ENCODE measurements at regions not wholly inside any gene's neighbourhood (a gene's known extent, or its start where the extent isn't known, plus 50 kb on each side); places are given as distances from the start of the nearest gene placed in this dataset.

- Histone ChIP-seq H3K4me1 (ENCODE audit: control insufficient read depth, low read depth, low read length) (peaks cover 4% of the 10 kb centered on the region), H2BK5ac (ENCODE audit: low read length) (no peak overlapping the region), H4K5ac (ENCODE audit: low read length) (no peak overlapping the region), H3K56ac (ENCODE audit: low read length) (no peak overlapping the region), H3K27ac (ENCODE audit: low read depth, low read length) (no peak overlapping the region), H2BK120ac (ENCODE audit: low read depth, low read length) (no peak overlapping the region), H3K4ac (ENCODE audit: low read depth, low read length) (no peak overlapping the region), H2BK15ac (replicated peaks; ENCODE audit: low read depth) (no peak overlapping the region), H3K4me2 (ENCODE audit: low read length) (no peak overlapping the region), H2AK5ac (ENCODE audit: low read length) (no peak overlapping the region), H3K36me3 (ENCODE audit: control insufficient read depth, insufficient read depth, low read length) (no peaks in the 10 kb centered on the region), H3K79me2 (ENCODE audit: control insufficient read depth, insufficient read depth, low read length) (no peaks in the 10 kb centered on the region), H3K4me3 (ENCODE audit: low read length) (no peak overlapping the region), H3K18ac (ENCODE audit: low read length) (no peak overlapping the region), H3K9ac (ENCODE audit: low read length) (no peak overlapping the region), H4K8ac (ENCODE audit: low read depth, low read length) (no peak overlapping the region), H3K23ac (ENCODE audit: low read length) (no peak overlapping the region), H3K27me3 (ENCODE audit: insufficient read depth, low read length, poor library complexity) (no peaks in the 10 kb centered on the region), H3K79me1 (ENCODE audit: low read length) (no peaks in the 10 kb centered on the region)
- no peak for DNase-seq
- 100% methylated on average over 2 of the region's 6 CpGs for WGBS (ENCODE audit: extremely low coverage, insufficient coverage, low lambda C conversion rate)
Measured at GRCh38 chr2:12436483-12436882, 280.3 kb upstream of the TRIB2 start.

GRCh38 chr2:12436935-12437561 is 279.7 kb upstream of the TRIB2 start:
- Histone ChIP-seq H3K18ac (ENCODE audit: low read length) (no peak overlapping the region), H3K4me2 (ENCODE audit: low read length) (no peak overlapping the region), H3K9ac (ENCODE audit: low read length) (no peak overlapping the region), H4K5ac (ENCODE audit: low read length) (no peak overlapping the region), H3K4me1 (ENCODE audit: control insufficient read depth, low read depth, low read length) (peaks cover 4% of the 10 kb centered on the region), H3K79me1 (ENCODE audit: low read length) (no peaks in the 10 kb centered on the region), H2BK120ac (ENCODE audit: low read depth, low read length) (no peak overlapping the region), H2AK5ac (ENCODE audit: low read length) (no peak overlapping the region), H3K56ac (ENCODE audit: low read length) (no peak overlapping the region), H2BK15ac (replicated peaks; ENCODE audit: low read depth) (no peak overlapping the region), H3K27ac (ENCODE audit: low read depth, low read length) (no peak overlapping the region), H2BK5ac (ENCODE audit: low read length) (no peak overlapping the region), H3K79me2 (ENCODE audit: control insufficient read depth, insufficient read depth, low read length) (no peaks in the 10 kb centered on the region), H3K4me3 (ENCODE audit: low read length) (no peak overlapping the region), H4K8ac (ENCODE audit: low read depth, low read length) (no peak overlapping the region), H3K23ac (ENCODE audit: low read length) (no peak overlapping the region), H3K36me3 (ENCODE audit: control insufficient read depth, insufficient read depth, low read length) (no peaks in the 10 kb centered on the region), H3K4ac (ENCODE audit: low read depth, low read length) (no peak overlapping the region), H3K27me3 (ENCODE audit: insufficient read depth, low read length, poor library complexity) (no peaks in the 10 kb centered on the region)
- WGBS (ENCODE audit: extremely low coverage, insufficient coverage, low lambda C conversion rate), result no CpG with 5 or more reads among the region's 5 CpGs
- DNase-seq, result no peak

GRCh38 chr2:12440731-12441130 is 276.0 kb upstream of the TRIB2 start:
- no peak overlapping the region for H3K56ac ChIP-seq (ENCODE audit: low read length)
- no peaks in the 10 kb centered on the region for H3K79me2 ChIP-seq (ENCODE audit: control insufficient read depth, insufficient read depth, low read length)
- no peak overlapping the region for H2BK5ac ChIP-seq (ENCODE audit: low read length)
- H3K4ac ChIP-seq (ENCODE audit: low read depth, low read length), result no peak overlapping the region
- no peaks in the 10 kb centered on the region for H3K79me1 ChIP-seq (ENCODE audit: low read length)
- no peak overlapping the region for H2AK5ac ChIP-seq (ENCODE audit: low read length)
- H4K8ac ChIP-seq (ENCODE audit: low read depth, low read length), result no peak overlapping the region
- H3K27me3 ChIP-seq (ENCODE audit: insufficient read depth, low read length, poor library complexity), result no peaks in the 10 kb centered on the region
- H3K23ac ChIP-seq (ENCODE audit: low read length), result no peak overlapping the region
- H2BK15ac ChIP-seq (replicated peaks; ENCODE audit: low read depth), result no peak overlapping the region
- no peak overlapping the region for H3K4me3 ChIP-seq (ENCODE audit: low read length)
- H3K4me2 ChIP-seq (ENCODE audit: low read length), result no peak overlapping the region
- H2BK120ac ChIP-seq (ENCODE audit: low read depth, low read length), result no peak overlapping the region
- H3K27ac ChIP-seq (ENCODE audit: low read depth, low read length), result no peak overlapping the region
- no peak overlapping the region for H3K9ac ChIP-seq (ENCODE audit: low read length)
- WGBS (ENCODE audit: extremely low coverage, insufficient coverage, low lambda C conversion rate), result no CpG with 5 or more reads among the region's 4 CpGs
- H3K36me3 ChIP-seq (ENCODE audit: control insufficient read depth, insufficient read depth, low read length), result no peaks in the 10 kb centered on the region
- H3K4me1 ChIP-seq (ENCODE audit: control insufficient read depth, low read depth, low read length), result no peaks in the 10 kb centered on the region
- DNase-seq, result no peak
- no peak overlapping the region for H4K5ac ChIP-seq (ENCODE audit: low read length)
- H3K18ac ChIP-seq (ENCODE audit: low read length), result no peak overlapping the region

- Histone ChIP-seq H3K27me3 (ENCODE audit: insufficient read depth, low read length, poor library complexity) (no peaks in the 10 kb centered on the region), H4K5ac (ENCODE audit: low read length) (no peak overlapping the region), H2BK120ac (ENCODE audit: low read depth, low read length) (no peak overlapping the region), H3K9ac (ENCODE audit: low read length) (no peak overlapping the region), H3K4ac (ENCODE audit: low read depth, low read length) (no peak overlapping the region), H3K4me3 (ENCODE audit: low read length) (no peak overlapping the region), H3K79me2 (ENCODE audit: control insufficient read depth, insufficient read depth, low read length) (no peaks in the 10 kb centered on the region), H3K79me1 (ENCODE audit: low read length) (no peaks in the 10 kb centered on the region), H2BK15ac (replicated peaks; ENCODE audit: low read depth) (no peak overlapping the region), H3K56ac (ENCODE audit: low read length) (no peak overlapping the region), H3K4me2 (ENCODE audit: low read length) (no peak overlapping the region), H3K36me3 (ENCODE audit: control insufficient read depth, insufficient read depth, low read length) (no peaks in the 10 kb centered on the region), H2AK5ac (ENCODE audit: low read length) (no peak overlapping the region), H3K18ac (ENCODE audit: low read length) (no peak overlapping the region), H3K23ac (ENCODE audit: low read length) (no peak overlapping the region), H4K8ac (ENCODE audit: low read depth, low read length) (no peak overlapping the region), H3K4me1 (ENCODE audit: control insufficient read depth, low read depth, low read length) (no peaks in the 10 kb centered on the region), H2BK5ac (ENCODE audit: low read length) (no peak overlapping the region), H3K27ac (ENCODE audit: low read depth, low read length) (no peak overlapping the region)
- no CpG with 5 or more reads among the region's 7 CpGs for WGBS (ENCODE audit: extremely low coverage, insufficient coverage, low lambda C conversion rate)
- no peak for DNase-seq
Measured at GRCh38 chr2:12441750-12442475, 274.8 kb upstream of the TRIB2 start.

- Histone ChIP-seq H3K27ac (ENCODE audit: low read depth, low read length) (no peak overlapping the region), H4K8ac (ENCODE audit: low read depth, low read length) (no peak overlapping the region), H3K27me3 (ENCODE audit: insufficient read depth, low read length, poor library complexity) (no peaks in the 10 kb centered on the region), H3K18ac (ENCODE audit: low read length) (no peak overlapping the region), H3K79me2 (ENCODE audit: control insufficient read depth, insufficient read depth, low read length) (no peaks in the 10 kb centered on the region), H4K5ac (ENCODE audit: low read length) (no peak overlapping the region), H2BK15ac (replicated peaks; ENCODE audit: low read depth) (no peak overlapping the region), H3K79me1 (ENCODE audit: low read length) (no peaks in the 10 kb centered on the region), H3K4me1 (ENCODE audit: control insufficient read depth, low read depth, low read length) (no peaks in the 10 kb centered on the region), H3K56ac (ENCODE audit: low read length) (no peak overlapping the region), H2BK120ac (ENCODE audit: low read depth, low read length) (no peak overlapping the region), H3K9ac (ENCODE audit: low read length) (no peak overlapping the region), H3K23ac (ENCODE audit: low read length) (no peak overlapping the region), H3K36me3 (ENCODE audit: control insufficient read depth, insufficient read depth, low read length) (no peaks in the 10 kb centered on the region), H3K4me2 (ENCODE audit: low read length) (no peak overlapping the region), H3K4me3 (ENCODE audit: low read length) (no peak overlapping the region), H2AK5ac (ENCODE audit: low read length) (no peak overlapping the region), H2BK5ac (ENCODE audit: low read length) (no peak overlapping the region), H3K4ac (ENCODE audit: low read depth, low read length) (no peak overlapping the region)
- peak; percentile 14 for DNase-seq
- no CpG with 5 or more reads among the region's 2 CpGs for WGBS (ENCODE audit: extremely low coverage, insufficient coverage, low lambda C conversion rate)
Measured at GRCh38 chr2:12442476-12442847, 274.3 kb upstream of the TRIB2 start.

All from mesendoderm (in vitro differentiated cells).